GM10266 (cell line): ENCODE measurements at regions not wholly inside any gene's neighbourhood (a gene's known extent, or its start where the extent isn't known, plus 50 kb on each side); places are given as distances from the start of the nearest gene placed in this dataset.
"Not testable (repeated sequence)": the region's sequence is repeated elsewhere in the genome, so short reads cannot be mapped to it uniquely, and the experiment has no call there.

Experiments
- DNase-seq: peaks from one replicate; pipeline ENCODE4 v3.0.0; 2012; ENCODE audit errors: extremely low spot score
- TF ChIP-seq, protein P1 (sequence below): IDR thresholded peaks from 2 replicates; pipeline ENCODE4 v1.5.1; 2012; ENCODE audit warnings: mild to moderate bottlenecking, low read depth; ENCODE audit not compliant: control insufficient read depth, insufficient read depth; ENCODE audit errors: missing control alignments

GRCh38 chr17:77331301-77331864, 190.6 kb downstream of the SEC14L1 start:
- TF ChIP-seq, protein P1, sequence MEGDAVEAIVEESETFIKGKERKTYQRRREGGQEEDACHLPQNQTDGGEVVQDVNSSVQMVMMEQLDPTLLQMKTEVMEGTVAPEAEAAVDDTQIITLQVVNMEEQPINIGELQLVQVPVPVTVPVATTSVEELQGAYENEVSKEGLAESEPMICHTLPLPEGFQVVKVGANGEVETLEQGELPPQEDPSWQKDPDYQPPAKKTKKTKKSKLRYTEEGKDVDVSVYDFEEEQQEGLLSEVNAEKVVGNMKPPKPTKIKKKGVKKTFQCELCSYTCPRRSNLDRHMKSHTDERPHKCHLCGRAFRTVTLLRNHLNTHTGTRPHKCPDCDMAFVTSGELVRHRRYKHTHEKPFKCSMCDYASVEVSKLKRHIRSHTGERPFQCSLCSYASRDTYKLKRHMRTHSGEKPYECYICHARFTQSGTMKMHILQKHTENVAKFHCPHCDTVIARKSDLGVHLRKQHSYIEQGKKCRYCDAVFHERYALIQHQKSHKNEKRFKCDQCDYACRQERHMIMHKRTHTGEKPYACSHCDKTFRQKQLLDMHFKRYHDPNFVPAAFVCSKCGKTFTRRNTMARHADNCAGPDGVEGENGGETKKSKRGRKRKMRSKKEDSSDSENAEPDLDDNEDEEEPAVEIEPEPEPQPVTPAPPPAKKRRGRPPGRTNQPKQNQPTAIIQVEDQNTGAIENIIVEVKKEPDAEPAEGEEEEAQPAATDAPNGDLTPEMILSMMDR = peak; percentile 89

GRCh38 chr17:77332034-77332971, 191.5 kb downstream of the SEC14L1 start:
- no peak for DNase-seq
- TF ChIP-seq, protein P1 = no peak

More at GRCh38 chr17:77331301-77331864, 190.6 kb downstream of the SEC14L1 start:
- DNase-seq = peak; percentile 85

DNA sequence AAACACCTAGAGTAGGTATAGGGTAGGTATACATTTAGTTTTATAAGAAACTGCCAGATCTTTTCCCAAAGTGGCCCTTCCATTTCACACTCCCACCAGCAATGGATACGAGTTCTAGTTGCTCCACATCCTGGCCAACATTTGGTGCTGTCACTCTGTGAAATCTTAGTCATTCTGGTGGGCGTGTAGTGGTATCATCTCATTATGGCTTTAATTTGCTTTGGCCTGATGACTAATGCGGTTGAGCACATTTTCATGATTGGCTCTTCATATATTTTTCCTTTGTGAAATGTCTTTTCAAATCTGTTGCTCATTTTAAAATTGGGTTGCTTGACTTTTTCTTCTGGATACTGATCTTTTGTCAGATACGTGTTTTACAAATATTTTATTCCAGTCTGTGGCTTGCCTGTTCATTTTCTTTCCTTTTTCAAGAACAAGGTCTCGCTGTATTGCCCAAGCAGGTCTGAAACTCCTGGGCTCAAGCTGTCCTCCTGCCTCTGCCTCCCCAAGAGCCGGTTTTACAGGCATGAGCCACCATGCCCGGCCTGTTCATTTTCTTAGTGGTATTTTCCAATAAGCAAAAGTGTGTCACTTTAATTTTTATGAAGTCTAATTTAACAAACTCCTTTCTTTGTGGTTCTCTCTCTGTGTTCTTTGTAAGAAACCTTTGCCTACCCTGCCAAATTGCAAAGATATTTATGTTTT, 192.4 kb downstream of the SEC14L1 start:
- DNase-seq = no peak
- TF ChIP-seq, protein P1 = no peak

- no peak for DNase-seq
Measured at GRCh38 chr17:77337150-77337549, 196.4 kb downstream of the SEC14L1 start.

DNA sequence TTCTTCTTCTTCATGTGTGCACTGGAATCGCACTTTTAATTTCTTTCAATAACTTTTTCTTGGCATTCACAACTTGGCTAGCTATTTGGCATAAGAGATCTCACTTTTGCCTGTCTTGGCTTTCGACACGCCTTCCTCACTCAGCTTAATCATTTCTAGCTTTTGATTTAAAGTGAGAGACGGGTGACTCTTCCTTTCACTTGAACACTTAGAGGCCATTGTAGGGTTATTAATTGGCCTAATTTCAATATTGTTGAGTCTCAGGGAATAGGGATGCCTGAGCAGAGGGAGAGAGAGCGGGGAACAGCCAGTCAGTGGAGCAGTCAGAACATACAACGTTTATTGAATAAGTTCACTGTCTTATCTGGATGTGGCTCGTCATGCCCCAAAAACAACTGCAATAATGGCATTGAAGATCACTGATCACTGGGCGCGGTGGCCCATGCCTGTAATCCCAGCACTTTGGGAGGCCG, 200.3 kb downstream of the SEC14L1 start:
- DNase-seq = no peak
- TF ChIP-seq, protein P1 = no peak

More at GRCh38 chr17:77337150-77337549, 196.4 kb downstream of the SEC14L1 start:
- TF ChIP-seq, protein P1 = no peak

GRCh38 chr17:77342656-77342990, 201.9 kb downstream of the SEC14L1 start:
- DNase-seq = not testable (repeated sequence)

DNA sequence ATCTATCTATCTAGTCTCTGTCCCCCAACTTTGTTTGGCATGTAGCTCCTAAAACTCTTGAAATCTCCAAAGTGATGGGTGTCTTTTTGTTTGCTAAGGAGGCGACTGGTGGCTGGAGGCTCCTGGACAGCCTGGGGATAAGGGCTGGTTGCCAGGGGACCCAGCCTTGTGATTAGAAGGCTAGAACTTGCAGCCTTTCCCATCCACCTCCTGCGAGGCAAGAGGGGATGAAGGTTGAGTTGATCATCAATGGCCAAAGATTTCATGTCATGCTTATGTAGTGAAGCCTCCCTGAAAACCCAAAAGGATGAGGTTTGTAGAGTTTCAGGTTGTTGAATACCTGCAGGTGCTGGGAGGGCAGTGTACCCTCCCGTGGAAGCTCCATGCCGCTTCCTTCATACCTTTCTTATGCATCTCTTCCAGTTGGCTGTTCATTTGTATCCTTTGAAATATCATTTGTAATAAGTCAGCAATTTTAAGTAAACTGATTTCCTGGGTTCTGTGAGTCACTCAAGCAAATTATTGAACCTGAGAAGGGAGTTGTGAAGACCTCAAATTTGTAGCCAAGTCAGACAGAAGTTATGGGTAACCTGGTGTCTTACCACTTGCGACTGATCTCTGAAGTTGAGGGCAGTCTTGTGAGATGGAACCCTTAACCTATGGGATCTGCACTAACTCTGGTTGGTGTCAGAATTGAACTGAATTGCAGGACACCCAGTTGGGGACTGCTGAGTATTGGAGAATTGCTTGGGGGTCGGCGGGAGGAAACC, 202.4 kb downstream of the SEC14L1 start:
- TF ChIP-seq, protein P1 = no peak
- DNase-seq = no peak
